Glutamatergic neuron (in vitro differentiated cells): ENCODE measurements at regions not wholly inside any gene's neighbourhood (a gene's known extent, or its start where the extent isn't known, plus 50 kb on each side); places are given as distances from the start of the nearest gene placed in this dataset.

Source experiments
- DNase-seq: peaks from one replicate; pipeline ENCODE4 v3.0.0; 2022
- H3K27ac Mint-ChIP-seq: one replicate; pipeline ENCODE4 v1.8.0; 2020; ENCODE audit warnings: mild to moderate bottlenecking, mixed read lengths, inconsistent platforms; ENCODE audit not compliant: unreplicated experiment
- H3K27me3 Mint-ChIP-seq: one replicate; pipeline ENCODE4 v1.8.0; 2020; ENCODE audit warnings: mild to moderate bottlenecking, moderate library complexity, mixed read lengths, inconsistent platforms; ENCODE audit not compliant: unreplicated experiment
- H3K36me3 Mint-ChIP-seq: one replicate; pipeline ENCODE4 v1.8.0; 2020; ENCODE audit warnings: mild to moderate bottlenecking, mixed read lengths, inconsistent platforms; ENCODE audit not compliant: unreplicated experiment
- H3K4me1 Mint-ChIP-seq: one replicate; pipeline ENCODE4 v1.8.0; 2020; ENCODE audit warnings: mild to moderate bottlenecking, low read depth, mixed read lengths, inconsistent platforms; ENCODE audit not compliant: unreplicated experiment
- H3K4me3 Mint-ChIP-seq: one replicate; pipeline ENCODE4 v1.8.0; 2020; ENCODE audit warnings: mild to moderate bottlenecking, mixed read lengths, inconsistent platforms; ENCODE audit not compliant: unreplicated experiment
- H3K9me3 Mint-ChIP-seq: one replicate; pipeline ENCODE4 v1.8.0; 2020; ENCODE audit warnings: mild to moderate bottlenecking, moderate library complexity, mixed read lengths, inconsistent platforms; ENCODE audit not compliant: unreplicated experiment
- TF ChIP-seq, protein P1 (sequence below): fragments of 200-600 bp; sonication (generic); IDR thresholded peaks from one replicate; pipeline ENCODE4 v1.5.0; 2021; ENCODE audit not compliant: partially characterized antibody, unreplicated experiment

DNA sequence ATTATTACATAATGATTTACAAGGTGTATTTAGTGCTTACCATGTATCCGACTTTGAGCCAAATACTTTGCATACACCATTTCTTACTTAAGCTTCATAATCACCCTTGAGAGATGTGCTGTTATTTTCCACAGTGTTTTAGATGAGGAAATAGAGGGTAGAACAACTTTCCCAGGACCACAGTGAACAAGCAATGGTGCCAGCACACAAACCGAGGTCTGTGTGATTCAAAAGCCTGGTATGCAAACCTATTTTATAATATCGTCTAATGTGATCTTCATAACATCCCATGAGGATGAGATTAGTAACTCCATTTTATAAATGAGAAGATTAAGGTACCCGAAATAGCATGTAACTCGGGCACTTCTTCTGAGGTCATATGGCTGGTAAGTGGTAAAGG lies 294.7 kb downstream of the NSG2 start:
- TF ChIP-seq, protein P1, sequence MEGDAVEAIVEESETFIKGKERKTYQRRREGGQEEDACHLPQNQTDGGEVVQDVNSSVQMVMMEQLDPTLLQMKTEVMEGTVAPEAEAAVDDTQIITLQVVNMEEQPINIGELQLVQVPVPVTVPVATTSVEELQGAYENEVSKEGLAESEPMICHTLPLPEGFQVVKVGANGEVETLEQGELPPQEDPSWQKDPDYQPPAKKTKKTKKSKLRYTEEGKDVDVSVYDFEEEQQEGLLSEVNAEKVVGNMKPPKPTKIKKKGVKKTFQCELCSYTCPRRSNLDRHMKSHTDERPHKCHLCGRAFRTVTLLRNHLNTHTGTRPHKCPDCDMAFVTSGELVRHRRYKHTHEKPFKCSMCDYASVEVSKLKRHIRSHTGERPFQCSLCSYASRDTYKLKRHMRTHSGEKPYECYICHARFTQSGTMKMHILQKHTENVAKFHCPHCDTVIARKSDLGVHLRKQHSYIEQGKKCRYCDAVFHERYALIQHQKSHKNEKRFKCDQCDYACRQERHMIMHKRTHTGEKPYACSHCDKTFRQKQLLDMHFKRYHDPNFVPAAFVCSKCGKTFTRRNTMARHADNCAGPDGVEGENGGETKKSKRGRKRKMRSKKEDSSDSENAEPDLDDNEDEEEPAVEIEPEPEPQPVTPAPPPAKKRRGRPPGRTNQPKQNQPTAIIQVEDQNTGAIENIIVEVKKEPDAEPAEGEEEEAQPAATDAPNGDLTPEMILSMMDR = no peak
- Mint-ChIP-seq H3K27ac (no peak overlapping the region), H3K4me3 (no peak overlapping the region), H3K36me3 (no peaks in the 10 kb centered on the region), H3K4me1 (no peaks in the 10 kb centered on the region), H3K27me3 (no peaks in the 10 kb centered on the region), H3K9me3 (no peaks in the 10 kb centered on the region)
- DNase-seq = no peak

GRCh38 chr5:174342696-174343095 lies 297.2 kb downstream of the NSG2 start:
- Mint-ChIP-seq H3K36me3 (no peaks in the 10 kb centered on the region), H3K4me3 (no peak overlapping the region), H3K27ac (no peak overlapping the region), H3K27me3 (no peaks in the 10 kb centered on the region), H3K9me3 (no peaks in the 10 kb centered on the region), H3K4me1 (no peaks in the 10 kb centered on the region)
- TF ChIP-seq, protein P1 = no peak
- DNase-seq = no peak

GRCh38 chr5:174343826-174344225 lies 298.3 kb downstream of the NSG2 start:
- H3K9me3 Mint-ChIP-seq = no peaks in the 10 kb centered on the region
- no peaks in the 10 kb centered on the region for H3K27me3 Mint-ChIP-seq
- no peaks in the 10 kb centered on the region for H3K36me3 Mint-ChIP-seq
- no peaks in the 10 kb centered on the region for H3K4me1 Mint-ChIP-seq
- DNase-seq = no peak
- H3K4me3 Mint-ChIP-seq = no peak overlapping the region
- H3K27ac Mint-ChIP-seq = no peak overlapping the region
- TF ChIP-seq, protein P1 = no peak

DNA sequence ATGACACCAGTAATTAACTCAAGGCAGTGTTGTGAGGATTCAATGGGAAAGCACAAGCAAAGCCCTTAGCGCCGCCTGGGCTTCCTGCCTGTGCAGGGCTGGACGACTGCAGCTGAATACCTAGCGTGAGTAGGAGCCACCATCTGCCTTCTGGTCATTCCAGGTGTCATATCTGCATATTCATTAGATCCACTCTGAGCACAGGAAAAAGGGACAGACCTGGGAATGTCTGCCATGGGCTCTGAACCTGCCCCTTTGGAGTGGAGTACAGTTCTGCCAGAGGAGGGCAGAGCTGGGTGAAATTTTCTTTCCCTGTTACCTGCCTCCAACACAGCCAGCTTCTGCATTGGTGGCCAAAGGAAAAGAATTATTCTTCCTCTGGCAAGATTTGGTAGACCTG lies 298.8 kb downstream of the NSG2 start:
- DNase-seq = no peak
- H3K36me3 Mint-ChIP-seq = no peaks in the 10 kb centered on the region
- no peak overlapping the region for H3K4me3 Mint-ChIP-seq
- no peaks in the 10 kb centered on the region for H3K27me3 Mint-ChIP-seq
- no peaks in the 10 kb centered on the region for H3K4me1 Mint-ChIP-seq
- H3K27ac Mint-ChIP-seq = no peak overlapping the region
- TF ChIP-seq, protein P1 = no peak
- H3K9me3 Mint-ChIP-seq = no peaks in the 10 kb centered on the region

DNA sequence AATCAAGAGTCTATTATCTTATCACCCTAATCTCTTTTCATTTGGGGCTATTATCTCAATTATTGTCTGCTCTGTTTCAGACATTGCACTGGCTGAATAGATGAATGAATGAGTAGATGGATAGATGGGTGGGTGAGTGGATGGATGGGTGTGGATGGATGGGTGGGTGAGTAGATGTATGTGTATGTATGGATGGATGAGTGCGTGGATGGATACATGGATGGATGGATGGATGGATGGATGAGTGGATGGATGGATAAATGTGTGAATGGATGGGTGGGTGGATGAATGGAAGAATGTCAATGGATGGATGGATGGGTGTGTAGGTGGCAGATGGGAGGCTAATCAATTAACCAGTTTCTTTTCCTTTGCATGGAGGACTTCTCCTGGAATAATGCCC lies 301.7 kb downstream of the NSG2 start:
- Mint-ChIP-seq H3K36me3 (no peaks in the 10 kb centered on the region), H3K9me3 (no peaks in the 10 kb centered on the region), H3K27me3 (no peaks in the 10 kb centered on the region), H3K27ac (no peak overlapping the region), H3K4me1 (no peaks in the 10 kb centered on the region), H3K4me3 (no peak overlapping the region)
- TF ChIP-seq, protein P1 = no peak
- no peak for DNase-seq
